Kidney epithelial cell (primary cell): ENCODE measurements at regions not wholly inside any gene's neighbourhood (a gene's known extent, or its start where the extent isn't known, plus 50 kb on each side); places are given as distances from the start of the nearest gene placed in this dataset.
A peak's percentile ranks its signal among the peaks of the same experiment; 100 is the strongest.

Experiments
- DNase-seq: peaks from one replicate; pipeline ENCODE4 v3.0.0-alpha.2; 2010; ENCODE audit warnings: low read depth
- H3K27me3 ChIP-seq: 2 replicates; pipeline ENCODE4 v1.6.0; 2011; ENCODE audit warnings: low read length; ENCODE audit not compliant: control insufficient read depth, insufficient read depth
- H3K36me3 ChIP-seq: 2 replicates; pipeline ENCODE4 v1.5.1; 2011; ENCODE audit warnings: low read length; ENCODE audit not compliant: control insufficient read depth, insufficient read depth
- H3K4me3 ChIP-seq: 2 replicates; pipeline ENCODE4 v1.5.1; 2011; ENCODE audit warnings: low read depth, mild to moderate bottlenecking, control low read depth, low read length
- CTCF ChIP-seq: IDR thresholded peaks from 2 replicates; pipeline ENCODE4 v1.5.1; 2011; ENCODE audit warnings: mild to moderate bottlenecking, moderate library complexity, low read length, control low read depth, inconsistent platforms; ENCODE audit not compliant: insufficient read depth, poor library complexity, severe bottlenecking

DNA sequence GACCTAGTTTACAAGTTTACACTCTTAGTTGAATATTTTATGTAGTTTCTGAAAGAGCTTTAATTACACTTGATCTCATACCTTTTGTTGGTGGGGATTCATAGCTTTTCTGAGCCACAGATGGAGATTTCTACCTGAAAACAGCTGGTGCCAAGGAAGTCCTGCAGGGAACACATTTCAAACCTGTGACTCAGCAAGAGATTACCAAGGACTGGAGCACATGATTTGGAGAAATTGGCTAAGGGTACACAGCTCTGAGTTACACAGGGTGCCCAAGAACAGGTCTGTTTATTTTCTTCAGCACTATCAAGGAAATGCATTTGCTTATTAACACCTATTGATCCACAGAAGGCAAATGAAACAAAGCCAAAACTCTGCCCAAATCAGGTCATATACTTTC, 691.5 kb downstream of the KCTD8 start:
- DNase-seq = peak; percentile 5
- H3K36me3 ChIP-seq = no peaks in the 10 kb centered on the region
- no peak for TF ChIP-seq CTCF
- H3K4me3 ChIP-seq = no peak overlapping the region
- no peaks in the 10 kb centered on the region for H3K27me3 ChIP-seq

GRCh38 chr4:43758836-43759235, 689.8 kb downstream of the KCTD8 start:
- Histone ChIP-seq H3K36me3 (no peaks in the 10 kb centered on the region), H3K27me3 (no peaks in the 10 kb centered on the region), H3K4me3 (no peak overlapping the region)
- TF ChIP-seq CTCF = no peak
- DNase-seq = no peak

- no peak for TF ChIP-seq CTCF
- peak; percentile 2 for DNase-seq
- no peaks in the 10 kb centered on the region for H3K27me3 ChIP-seq
- H3K36me3 ChIP-seq = no peaks in the 10 kb centered on the region
- H3K4me3 ChIP-seq = no peak overlapping the region
Measured at GRCh38 chr4:43763029-43763610, 685.5 kb downstream of the KCTD8 start.

DNA sequence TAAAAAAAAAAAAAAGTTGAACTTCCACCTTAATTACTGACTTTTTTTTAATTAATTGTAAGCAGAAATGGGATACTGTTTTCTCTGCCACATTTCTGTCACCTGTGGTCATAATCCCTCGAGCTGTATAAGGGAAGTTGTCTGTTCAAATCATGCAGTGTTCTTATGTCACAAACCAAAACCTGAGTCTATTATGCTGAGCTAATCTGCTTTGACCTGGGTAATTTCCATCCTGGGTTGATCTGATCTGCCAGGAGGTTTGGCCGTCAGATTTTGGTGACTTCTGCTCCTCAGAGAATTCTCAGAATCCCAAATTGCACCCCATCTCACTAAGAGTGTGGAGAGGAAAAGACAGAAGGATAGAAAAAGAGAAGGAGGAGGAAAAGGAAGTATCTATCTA, 683.1 kb downstream of the KCTD8 start:
- TF ChIP-seq CTCF = no peak
- DNase-seq = no peak
- H3K36me3 ChIP-seq = no peaks in the 10 kb centered on the region

GRCh38 chr4:43766648-43767047, 682.0 kb downstream of the KCTD8 start:
- DNase-seq = no peak
- no peaks in the 10 kb centered on the region for H3K36me3 ChIP-seq
- H3K4me3 ChIP-seq = no peak overlapping the region
- H3K27me3 ChIP-seq = no peaks in the 10 kb centered on the region
- no peak for TF ChIP-seq CTCF

More for the DNA sequence above, 683.1 kb downstream of the KCTD8 start:
- Histone ChIP-seq H3K4me3 (no peak overlapping the region), H3K27me3 (no peaks in the 10 kb centered on the region)

DNA sequence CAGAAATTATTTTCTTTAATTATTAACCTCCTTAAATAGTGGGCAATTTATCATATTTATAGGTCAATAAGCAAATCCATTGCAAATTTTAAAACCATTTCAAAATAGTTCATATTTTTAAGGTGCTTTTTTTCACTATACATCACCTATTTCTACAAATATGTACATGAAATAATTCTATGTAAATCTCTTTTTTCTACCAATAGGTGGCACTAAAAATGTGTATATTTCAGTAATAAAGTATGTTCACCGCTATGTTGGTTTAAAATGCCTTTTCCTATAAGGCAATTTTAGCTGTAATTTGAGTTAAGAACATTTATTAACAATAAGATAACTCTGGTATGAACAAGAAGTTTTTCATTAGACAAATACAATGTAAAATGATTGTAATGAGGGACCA, 672.2 kb downstream of the KCTD8 start:
- H3K4me3 ChIP-seq = no peak overlapping the region
- TF ChIP-seq CTCF = no peak
- DNase-seq = no peak
- no peaks in the 10 kb centered on the region for H3K27me3 ChIP-seq
- no peaks in the 10 kb centered on the region for H3K36me3 ChIP-seq
